IMR-90 (cell line): ENCODE measurements at regions not wholly inside any gene's neighbourhood (a gene's known extent, or its start where the extent isn't known, plus 50 kb on each side); places are given as distances from the start of the nearest gene placed in this dataset.

Experiments
- ATAC-seq: fragments of 200-7000 bp; cut with Tn5 transposase; 2 replicates; pipeline ENCODE4 v1.9.1; 2020; ENCODE audit warnings: low read depth, mild to moderate bottlenecking, moderate library complexity
- BruUV-seq: library from RNA; stranded (reverse); fragments of 400-500 nt; replicated peaks from 2 replicates; lab custom pipeline; 2021; lab: Mats Ljungman, UMichigan
- CTCF ChIA-PET: fragments of 300-600 bp; formaldehyde crosslinking; extraction: SDS; loops from one replicate; lab custom pipeline; 2021; ENCODE audit warnings: antibody characterized with exemption; lab: Yijun Ruan, JAX
- POLR2A ChIA-PET: fragments of 300-600 bp; sonication (Branson Sonifier 250); formaldehyde crosslinking; loops from one replicate; lab custom pipeline; 2022; ENCODE audit warnings: antibody characterized with exemption; ENCODE audit not compliant: unreplicated experiment; lab: Charles Lee
- DNase-seq: peaks from one replicate; pipeline ENCODE4 v3.0.0; 2013
- H2AFZ ChIP-seq: replicated peaks from 2 replicates; pipeline ENCODE3; 2013; ENCODE audit warnings: low read length, mild to moderate bottlenecking; ENCODE audit not compliant: poor library complexity
- H2AK5ac ChIP-seq: 2 replicates; pipeline ENCODE4 v1.6.1; 2013; ENCODE audit warnings: low read depth, low read length, inconsistent platforms
- H2AK9ac ChIP-seq: replicated peaks from 2 replicates; pipeline ENCODE3; 2013; ENCODE audit warnings: mild to moderate bottlenecking, low read depth, low read length, moderate library complexity; ENCODE audit not compliant: poor library complexity
- H2BK120ac ChIP-seq: 2 replicates; pipeline ENCODE4 v1.6.1; 2013; ENCODE audit warnings: low read depth, low read length, inconsistent platforms
- H2BK15ac ChIP-seq: 3 replicates; pipeline ENCODE4 v1.6.1; 2013; ENCODE audit warnings: low read depth, low read length, inconsistent platforms
- H2BK20ac ChIP-seq: 2 replicates; pipeline ENCODE4 v1.6.1; 2013; ENCODE audit warnings: low read depth, mild to moderate bottlenecking, inconsistent platforms, low read length, moderate library complexity
- H2BK5ac ChIP-seq: 2 replicates; pipeline ENCODE4 v1.6.1; 2013; ENCODE audit warnings: mild to moderate bottlenecking, low read depth, low read length, inconsistent platforms; ENCODE audit not compliant: poor library complexity, severe bottlenecking
- H3K14ac ChIP-seq: replicated peaks from 2 replicates; pipeline ENCODE4 v1.6.1; 2013; ENCODE audit warnings: low read depth, low read length, inconsistent platforms
- H3K18ac ChIP-seq: 2 replicates; pipeline ENCODE4 v1.6.1; 2013; ENCODE audit warnings: low read depth, low read length, control low read depth
- H3K23ac ChIP-seq: 2 replicates; pipeline ENCODE4 v1.6.1; 2013; ENCODE audit warnings: low read depth, low read length, inconsistent platforms
- H3K27ac ChIP-seq: 2 replicates; pipeline ENCODE4 v1.5.1; 2013; ENCODE audit warnings: mild to moderate bottlenecking, control low read depth, low read length; ENCODE audit not compliant: insufficient read depth
- H3K27me3 ChIP-seq: 2 replicates; pipeline ENCODE4 v1.6.1; 2013; ENCODE audit warnings: low read length; ENCODE audit not compliant: control insufficient read depth, insufficient read depth
- H3K36me3 ChIP-seq: 2 replicates; pipeline ENCODE4 v1.6.1; 2013; ENCODE audit warnings: low read length, mixed read lengths; ENCODE audit not compliant: control insufficient read depth, insufficient read depth
- H3K4ac ChIP-seq: 2 replicates; pipeline ENCODE4 v1.6.1; 2013; ENCODE audit warnings: low read depth, low read length, inconsistent platforms
- H3K4me1 ChIP-seq: 2 replicates; pipeline ENCODE4 v1.6.1; 2013; ENCODE audit warnings: low read length, mixed read lengths; ENCODE audit not compliant: control insufficient read depth, insufficient read depth
- H3K4me2 ChIP-seq: 2 replicates; pipeline ENCODE4 v1.6.1; 2013; ENCODE audit warnings: low read depth, mild to moderate bottlenecking, control low read depth, low read length, moderate library complexity
- H3K4me3 ChIP-seq: 2 replicates; pipeline ENCODE4 v1.5.1; 2013; ENCODE audit warnings: low read depth, mild to moderate bottlenecking, control low read depth, low read length, moderate library complexity; ENCODE audit not compliant: insufficient read depth
- H3K56ac ChIP-seq: 2 replicates; pipeline ENCODE4 v1.6.1; 2013; ENCODE audit warnings: low read length, inconsistent platforms; ENCODE audit not compliant: insufficient read depth; ENCODE audit errors: extremely low read depth
- H3K79me1 ChIP-seq, 2 experiments: 2 replicates each; pipeline ENCODE4 v1.6.1; 2013; ENCODE audit warnings: low read length in 2 of 2, inconsistent platforms in 1 of 2, low read depth in 1 of 2
- H3K9ac ChIP-seq: 2 replicates; pipeline ENCODE4 v1.6.1; 2013; ENCODE audit warnings: low read depth, low read length, control low read depth
- H3K9me1 ChIP-seq: 2 replicates; pipeline ENCODE4 v1.6.1; 2013; ENCODE audit warnings: low read length, inconsistent platforms; ENCODE audit not compliant: insufficient read depth
- H3K9me3 ChIP-seq: 2 replicates; pipeline ENCODE4 v1.6.1; 2013; ENCODE audit warnings: low read length; ENCODE audit not compliant: control insufficient read depth, insufficient read depth
- H4K20me1 ChIP-seq: 2 replicates; pipeline ENCODE4 v1.6.1; 2013; ENCODE audit warnings: low read length, inconsistent platforms; ENCODE audit not compliant: insufficient read depth
- H4K5ac ChIP-seq: 2 replicates; pipeline ENCODE4 v1.6.1; 2013; ENCODE audit warnings: mild to moderate bottlenecking, low read depth, low read length, control low read depth
- H4K8ac ChIP-seq, 2 experiments: 2 replicates each; pipeline ENCODE4 v1.6.1; 2013; ENCODE audit warnings: low read depth in 2 of 2, low read length in 2 of 2, control low read depth in 1 of 2, inconsistent platforms in 1 of 2
- H4K91ac ChIP-seq: 2 replicates; pipeline ENCODE4 v1.6.1; 2013; ENCODE audit warnings: low read depth, low read length, inconsistent platforms; ENCODE audit not compliant: insufficient read depth
- BHLHE40 ChIP-seq: fragments of 150-350 bp; IDR thresholded peaks from 2 replicates; pipeline ENCODE4 v1.6.1; 2016; ENCODE audit warnings: mild to moderate bottlenecking, low read depth, low read length
- CEBPB ChIP-seq: IDR thresholded peaks from 2 replicates; pipeline ENCODE4 v1.6.1; 2012; ENCODE audit warnings: low read depth, low read length, improper control_type of control experiment
- MAZ ChIP-seq: IDR thresholded peaks from 2 replicates; pipeline ENCODE4 v1.6.1; 2012; ENCODE audit warnings: low read depth, mild to moderate bottlenecking, low read length, improper control_type of control experiment, moderate library complexity, borderline replicate concordance
- MXI1 ChIP-seq: IDR thresholded peaks from 2 replicates; pipeline ENCODE4 v1.6.1; 2012; ENCODE audit warnings: low read depth, mild to moderate bottlenecking, low read length, moderate library complexity, borderline replicate concordance
- RAD21 ChIP-seq: IDR thresholded peaks from 2 replicates; pipeline ENCODE4 v1.6.1; 2012; ENCODE audit warnings: low read length, improper control_type of control experiment
- RCOR1 ChIP-seq: IDR thresholded peaks from 2 replicates; pipeline ENCODE4 v1.6.1; 2012; ENCODE audit warnings: mild to moderate bottlenecking, low read length, improper control_type of control experiment; ENCODE audit not compliant: insufficient replicate concordance
- SMC3 ChIP-seq: fragments of 150-350 bp; IDR thresholded peaks from 2 replicates; pipeline ENCODE4 v1.6.1; 2016; ENCODE audit warnings: low read depth, mild to moderate bottlenecking, antibody characterized with exemption, low read length, moderate library complexity
- USF2 ChIP-seq: fragments of 150-350 bp; IDR thresholded peaks from 2 replicates; pipeline ENCODE4 v1.6.1; 2017; ENCODE audit warnings: mild to moderate bottlenecking, antibody characterized with exemption, low read length, low read depth
- WGBS, 2 experiments: methylation state at CpG; one replicate each; pipeline versions ENCODE4 v1.1.5 to v1.1.7; 2013; ENCODE audit warnings: missing lambda C conversion rate in 2 of 2; ENCODE audit not compliant: insufficient read length in 1 of 2; ENCODE audit errors: extremely low coverage in 2 of 2; 5-methylcytosine and 5-hydroxymethylcytosine counted together
- dilution Hi-C: fragments of 300-500 bp; cut with HindIII; formaldehyde crosslinking; loops from one replicate; pipeline ENCODE4 v1.14.3; 2018; ENCODE audit warnings: low sequenced_read_pairs; ENCODE audit not compliant: unreplicated experiment
- in situ Hi-C: fragments of 300-500 bp; cut with MboI; formaldehyde crosslinking; loops from 3 replicates; pipeline ENCODE4 v1.14.3; 2019; ENCODE audit warnings: low sequenced_read_pairs, inconsistent platforms, mixed read lengths
- intact Hi-C: fragments of 100-400 bp; cut with micrococcal nuclease; formaldehyde crosslinking; loops from 2 replicates; pipeline ENCODE4 v1.10.0; 2022

GRCh38 chr2:217338306-217338916 is 478.5 kb upstream of the TNP1 start (continued):
- TF ChIP-seq RCOR1: no peak

DNA sequence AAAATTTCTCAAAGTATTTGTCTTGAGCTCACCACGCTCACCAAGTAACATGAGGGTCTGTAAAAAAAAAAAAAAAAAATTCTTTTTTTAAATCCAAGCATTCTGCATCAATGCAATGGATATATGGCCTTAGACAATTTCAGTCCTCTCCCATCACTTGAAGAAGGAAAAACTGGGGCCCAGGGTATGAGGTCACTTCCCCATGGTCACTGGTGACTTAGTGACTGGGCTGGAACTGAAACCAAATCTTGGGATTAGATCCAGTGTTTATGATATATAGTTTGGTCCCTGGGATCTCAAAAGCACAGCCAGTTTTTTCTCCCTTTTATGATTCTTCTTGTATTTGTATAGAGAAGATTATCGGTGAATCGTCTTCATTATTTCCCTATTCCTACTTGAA is 477.9 kb upstream of the TNP1 start:
- Histone ChIP-seq H2BK5ac (peak overlapping the region; percentile 98), H4K20me1 (no peaks in the 10 kb centered on the region), H3K14ac (peak overlapping the region; percentile 79), H3K27ac (peak overlapping the region; percentile 100), H3K23ac (peak overlapping the region; percentile 46; the same call in 1 of the 2 replicates), H3K36me3 (no peaks in the 10 kb centered on the region), H3K9ac (peak overlapping the region; percentile 86), H2BK15ac (peak overlapping the region; percentile 55; the same call in 2 of the 3 replicates), H3K4me1 (peaks cover 16% of the 10 kb centered on the region), H2BK20ac (peak overlapping the region; percentile 89), H4K8ac (peak overlapping the region; percentile 79 to 92), H3K79me1 (peaks cover 9 to 19% of the 10 kb centered on the region in 2 experiments; a peak in 3 of 4 replicates), H3K4me3 (no peak overlapping the region), H3K9me3 (no peaks in the 10 kb centered on the region), H3K56ac (peak overlapping the region; percentile 84), H3K27me3 (no peaks in the 10 kb centered on the region), H3K9me1 (peaks cover 12% of the 10 kb centered on the region; the same call in 1 of the 2 replicates), H4K5ac (peak overlapping the region; percentile 100), H2BK120ac (peak overlapping the region; percentile 92), H2AK9ac (no peak overlapping the region), H3K18ac (peak overlapping the region; percentile 100), H2AFZ (no peak overlapping the region), H3K4ac (peak overlapping the region; percentile 95), H4K91ac (peak overlapping the region; percentile 93), H3K4me2 (no peak overlapping the region), H2AK5ac (peak overlapping the region; percentile 92)
- DNase-seq: peak; percentile 26
- WGBS, 2 experiments: no CpG with 5 or more reads among the region's 3 CpGs
- TF ChIP-seq CEBPB: no peak
- TF ChIP-seq SMC3: no peak
- no peak for TF ChIP-seq MAZ
- TF ChIP-seq RAD21: no peak
- TF ChIP-seq BHLHE40: no peak
- TF ChIP-seq USF2: no peak
- no peak for TF ChIP-seq MXI1
- BruUV-seq: no TSS peak
- ATAC-seq: no peak
- CTCF ChIA-PET: interaction anchor here (0.6 kb wide), 2 partner anchors 89 to 252 kb away, joined by 3 read pairs; no protein-coding TSS in a partner anchor
- POLR2A ChIA-PET: interaction anchor here (0.6 to 1.2 kb wide), 9 partner anchors 115 to 647 kb away, joined by 4 to 17 read pairs (median 7); no protein-coding TSS in a partner anchor
- dilution Hi-C loops (no loop called here), intact Hi-C loops (loop anchor here (2.0 to 5.0 kb wide), 6 partner anchors 59 to 643 kb away; partner anchors contain the start of gene IGFBP5), in situ Hi-C loops (no loop called here)
